ENCODE measurements at regions not wholly inside any gene's neighbourhood (a gene's known extent, or its start where the extent isn't known, plus 50 kb on each side); places are given as distances from the start of the nearest gene placed in this dataset.
A peak's percentile ranks its signal among the peaks of the same experiment; 100 is the strongest.

DNA sequence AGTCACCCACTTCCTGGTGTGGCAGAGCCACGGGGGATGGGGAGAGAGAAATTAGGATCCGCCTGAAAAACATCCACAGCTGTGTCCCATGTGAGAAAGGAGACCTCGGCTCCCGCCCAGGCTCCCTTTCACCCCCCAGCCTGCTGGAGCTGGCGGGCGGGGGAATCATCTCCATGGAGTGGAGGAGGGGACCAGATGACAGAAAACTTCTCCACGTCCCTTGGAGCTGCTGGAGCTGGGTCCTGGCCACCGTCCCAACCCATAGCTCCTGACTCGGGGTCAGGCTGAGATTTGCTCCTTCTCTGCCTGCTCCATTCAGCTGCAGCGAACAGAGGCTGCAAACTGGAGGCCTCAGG, 113.8 kb downstream of the CEBPB start:
- peaks cover 14 to 48% of the 10 kb centered on the region in 2 donors for H3K4me1 ChIP-seq (ENCODE audit: control insufficient read depth in 1 of 2, low read depth in 2 of 2)
- DNase-seq (ENCODE audit: low spot score) (no peak), ATAC-seq (ENCODE audit: insufficient number of reproducible peaks, low FRiP score, low read depth) (no peak)
- no peak overlapping the region for H3K4me3 ChIP-seq
- peak overlapping the region; percentile 54 to 55 for H3K27ac ChIP-seq
- TF ChIP-seq, protein P1, sequence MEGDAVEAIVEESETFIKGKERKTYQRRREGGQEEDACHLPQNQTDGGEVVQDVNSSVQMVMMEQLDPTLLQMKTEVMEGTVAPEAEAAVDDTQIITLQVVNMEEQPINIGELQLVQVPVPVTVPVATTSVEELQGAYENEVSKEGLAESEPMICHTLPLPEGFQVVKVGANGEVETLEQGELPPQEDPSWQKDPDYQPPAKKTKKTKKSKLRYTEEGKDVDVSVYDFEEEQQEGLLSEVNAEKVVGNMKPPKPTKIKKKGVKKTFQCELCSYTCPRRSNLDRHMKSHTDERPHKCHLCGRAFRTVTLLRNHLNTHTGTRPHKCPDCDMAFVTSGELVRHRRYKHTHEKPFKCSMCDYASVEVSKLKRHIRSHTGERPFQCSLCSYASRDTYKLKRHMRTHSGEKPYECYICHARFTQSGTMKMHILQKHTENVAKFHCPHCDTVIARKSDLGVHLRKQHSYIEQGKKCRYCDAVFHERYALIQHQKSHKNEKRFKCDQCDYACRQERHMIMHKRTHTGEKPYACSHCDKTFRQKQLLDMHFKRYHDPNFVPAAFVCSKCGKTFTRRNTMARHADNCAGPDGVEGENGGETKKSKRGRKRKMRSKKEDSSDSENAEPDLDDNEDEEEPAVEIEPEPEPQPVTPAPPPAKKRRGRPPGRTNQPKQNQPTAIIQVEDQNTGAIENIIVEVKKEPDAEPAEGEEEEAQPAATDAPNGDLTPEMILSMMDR (IDR thresholded peaks at IDR 0.05), result no peak
- no peaks in the 10 kb centered on the region for H3K9me3 ChIP-seq
- no peaks in the 10 kb centered on the region for H3K27me3 ChIP-seq (replicated peaks; ENCODE audit: insufficient read depth)
- no peaks in the 10 kb centered on the region for H3K36me3 ChIP-seq

DNA sequence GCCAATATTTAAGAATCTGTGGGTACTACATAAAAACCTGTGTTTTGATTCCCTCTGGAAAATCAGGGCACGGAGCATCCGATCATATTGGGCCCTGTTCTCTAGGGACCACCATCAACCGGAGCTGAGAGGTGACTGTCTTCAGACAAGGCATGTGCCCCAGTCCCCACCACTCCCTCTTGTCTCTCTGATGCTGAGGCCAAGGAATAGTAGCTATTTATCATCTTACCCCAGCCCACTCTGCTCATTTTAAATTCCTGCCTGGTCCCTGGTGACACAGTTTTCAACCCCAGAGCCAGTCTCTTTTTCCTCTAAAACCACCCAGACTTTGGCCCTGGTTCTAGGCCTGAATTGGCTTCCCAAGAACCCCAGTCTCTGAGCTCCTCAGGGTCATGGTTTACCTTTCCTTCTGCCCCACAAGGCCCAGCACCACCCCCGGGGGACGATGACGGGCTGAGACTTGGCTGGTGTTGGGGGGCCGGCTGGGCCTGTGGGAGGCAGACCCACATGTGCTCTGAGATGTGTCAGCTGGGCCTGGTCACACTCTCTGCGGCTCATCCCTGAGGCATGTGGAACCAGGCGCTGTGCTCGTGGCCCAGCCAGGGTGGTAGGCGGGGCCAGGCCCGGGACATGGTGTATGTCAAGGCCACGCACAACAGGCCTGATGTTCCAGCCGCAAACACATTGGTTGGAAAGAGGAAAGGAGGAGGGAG, 114.4 kb downstream of the CEBPB start:
- peaks cover 14 to 50% of the 10 kb centered on the region in 2 donors for H3K4me1 ChIP-seq (ENCODE audit: control insufficient read depth in 1 of 2, low read depth in 2 of 2)
- peak; percentile 6 for ATAC-seq (ENCODE audit: insufficient number of reproducible peaks, low FRiP score, low read depth)

DNA sequence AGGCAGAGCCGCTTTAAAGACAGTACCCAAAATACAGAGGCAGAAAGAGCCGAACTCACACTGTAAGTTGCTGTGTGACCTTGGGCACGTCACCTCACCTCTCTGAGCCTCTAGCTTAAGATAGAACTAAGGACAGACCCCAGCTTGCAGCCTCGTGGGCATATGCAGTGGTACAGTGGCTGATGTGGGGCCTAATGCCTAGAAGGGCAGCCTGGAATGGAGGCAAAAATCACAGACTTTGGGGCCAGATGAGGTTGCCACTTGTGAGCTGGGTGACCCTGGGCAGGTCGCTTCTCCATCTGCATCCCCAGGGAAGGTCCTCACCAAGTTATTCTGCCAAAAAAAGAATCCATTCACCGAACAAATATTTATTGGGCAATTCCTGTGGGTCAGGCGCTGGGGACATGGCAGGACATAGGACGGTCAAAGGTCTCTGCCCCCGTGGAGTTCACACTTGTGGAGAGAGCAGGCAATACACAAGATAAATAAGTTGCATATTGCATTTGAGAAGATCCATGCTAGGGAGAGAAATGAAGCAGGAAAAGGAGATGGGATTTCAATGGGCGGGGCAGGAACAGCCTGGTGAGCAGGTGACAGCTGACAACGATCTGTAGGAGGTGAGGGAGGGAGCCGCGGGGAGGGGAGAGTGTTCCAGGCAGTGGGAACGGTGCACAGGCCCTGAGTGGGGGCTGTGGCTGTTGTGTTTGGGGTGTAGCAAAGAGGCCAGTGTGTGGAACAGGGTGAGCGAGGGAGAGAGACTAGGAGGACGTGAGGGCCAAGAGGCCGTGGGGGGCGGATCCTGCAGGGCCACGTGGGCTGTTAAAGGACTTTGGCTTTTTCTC, 115.2 kb downstream of the CEBPB start:
- Histone ChIP-seq H3K27me3 (replicated peaks; ENCODE audit: insufficient read depth) (no peaks in the 10 kb centered on the region), H3K4me3 (no peak overlapping the region), H3K27ac (peak overlapping the region; percentile 54 to 55), H3K9me3 (no peaks in the 10 kb centered on the region), H3K4me1 (ENCODE audit: control insufficient read depth in 1 of 2, low read depth in 2 of 2) (peaks cover 14 to 50% of the 10 kb centered on the region in 2 donors), H3K36me3 (no peaks in the 10 kb centered on the region)
- no peak for DNase-seq (ENCODE audit: low spot score)
- no peak for ATAC-seq (ENCODE audit: insufficient number of reproducible peaks, low FRiP score, low read depth)
- TF ChIP-seq, protein P1 (IDR thresholded peaks at IDR 0.05), result no peak

More for the DNA sequence above, 114.4 kb downstream of the CEBPB start:
- H3K9me3 ChIP-seq, result no peaks in the 10 kb centered on the region
- no peaks in the 10 kb centered on the region for H3K27me3 ChIP-seq (replicated peaks; ENCODE audit: insufficient read depth)
- no peaks in the 10 kb centered on the region for H3K36me3 ChIP-seq
- H3K4me3 ChIP-seq, result no peak overlapping the region
- TF ChIP-seq, protein P1 (IDR thresholded peaks at IDR 0.05), result no peak
- peak overlapping the region; percentile 54 to 55 for H3K27ac ChIP-seq
- DNase-seq (ENCODE audit: low spot score), result peak; percentile 59

DNA sequence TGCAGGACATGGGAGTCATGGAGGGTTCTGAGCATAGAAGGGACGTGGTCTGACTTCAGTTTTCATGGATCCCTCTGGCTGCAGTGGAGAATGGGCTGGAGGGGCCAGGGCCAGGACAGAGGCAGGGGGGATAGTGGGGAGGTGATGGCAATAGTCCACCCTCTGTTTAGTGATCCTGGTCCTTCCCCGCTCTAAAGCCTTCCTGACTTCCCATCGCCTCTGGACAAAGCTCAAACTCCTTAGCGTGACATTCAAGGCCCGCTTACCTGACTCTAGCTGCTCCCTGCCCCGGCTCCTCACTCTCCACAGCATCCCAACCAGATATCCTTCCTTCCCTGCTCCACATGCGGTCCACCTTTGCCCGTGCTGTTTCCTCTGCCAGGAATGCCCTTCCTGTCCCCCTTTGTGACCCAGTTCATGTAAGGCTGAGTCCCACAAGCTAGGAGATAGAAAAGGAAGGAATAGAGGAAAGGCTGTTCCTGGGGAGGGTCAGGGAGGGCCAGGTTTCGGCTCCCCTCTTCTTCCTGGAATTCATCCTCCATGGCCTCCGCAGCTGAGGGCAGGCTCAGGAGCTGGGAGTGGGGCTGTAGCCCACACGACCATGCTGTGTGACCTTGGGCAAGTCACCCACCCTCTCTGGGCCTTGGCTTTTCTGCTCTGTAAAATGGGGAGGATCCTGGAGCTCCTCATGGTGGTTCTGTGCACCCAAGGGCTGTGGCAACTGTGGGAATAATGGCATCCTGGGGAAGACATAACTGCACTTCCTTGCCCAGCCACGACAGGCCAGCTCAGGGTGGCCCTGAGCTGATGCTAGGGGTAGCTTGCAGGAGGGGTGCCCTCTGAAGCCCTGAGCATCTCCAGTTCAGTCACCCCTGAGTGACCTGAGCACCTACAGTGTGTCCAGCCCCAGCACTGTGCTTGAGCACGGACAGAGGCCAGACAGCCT, 116.1 kb downstream of the CEBPB start:
- TF ChIP-seq, protein P1 (IDR thresholded peaks at IDR 0.05), result no peak
- no peak for DNase-seq (ENCODE audit: low spot score)
- H3K9me3 ChIP-seq, result no peaks in the 10 kb centered on the region
- H3K27ac ChIP-seq, result peak overlapping the region in 1 of 2 donors; percentile 54
- H3K4me1 ChIP-seq (ENCODE audit: control insufficient read depth in 1 of 2, low read depth in 2 of 2), result peaks cover 14 to 55% of the 10 kb centered on the region in 2 donors
- ATAC-seq (ENCODE audit: insufficient number of reproducible peaks, low FRiP score, low read depth), result no peak
- no peaks in the 10 kb centered on the region for H3K27me3 ChIP-seq (replicated peaks; ENCODE audit: insufficient read depth)
- H3K4me3 ChIP-seq, result no peak overlapping the region
- H3K36me3 ChIP-seq, result no peaks in the 10 kb centered on the region
